ENCODE measurements at regions not wholly inside any gene's neighbourhood (a gene's known extent, or its start where the extent isn't known, plus 50 kb on each side); places are given as distances from the start of the nearest gene placed in this dataset.
A peak's percentile ranks its signal among the peaks of the same experiment; 100 is the strongest.

- TF ChIP-seq CTCF (IDR thresholded peaks at IDR 0.05; ENCODE audit: insufficient read depth, low read length, poor library complexity, severe bottlenecking) (peak; percentile 33), EZH2phosphoT487 (conservative IDR thresholded peaks at IDR 0.05; ENCODE audit: low read length) (no peak)
Observed at GRCh38 chr11:71120471-71120896, 131.9 kb downstream of the SHANK2 start.
